ENCODE measurements at regions not wholly inside any gene's neighbourhood (a gene's known extent, or its start where the extent isn't known, plus 50 kb on each side); places are given as distances from the start of the nearest gene placed in this dataset.
A peak's percentile ranks its signal among the peaks of the same experiment; 100 is the strongest.

DNA sequence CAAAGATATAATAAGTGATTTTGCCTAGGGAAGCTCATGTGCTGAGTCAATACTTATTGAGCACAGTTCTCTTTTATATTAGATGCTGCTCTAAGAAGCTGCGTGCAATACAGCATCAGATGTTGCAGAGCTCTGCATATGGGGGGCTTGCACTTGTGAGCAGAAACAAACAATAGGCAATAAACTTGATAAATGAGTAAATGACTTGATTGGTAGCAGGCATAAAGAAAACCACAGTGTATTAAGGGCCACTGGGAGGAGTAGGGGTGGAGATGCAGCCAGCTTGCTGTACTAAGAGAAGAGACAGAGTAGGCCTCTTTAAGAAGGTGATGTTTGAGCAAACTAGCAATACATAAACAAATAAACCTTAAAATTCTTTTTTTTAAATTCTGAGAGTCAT lies 598.5 kb upstream of the ADAMTS5 start:
- no peak for DNase-seq
- H3K9me3 ChIP-seq: no peaks in the 10 kb centered on the region
- intact Hi-C loops (cut with DNase I, micrococcal nuclease): no loop called here
- no peaks in the 10 kb centered on the region for H3K4me1 ChIP-seq (ENCODE audit: low read depth)
- H3K4me3 ChIP-seq: no peak overlapping the region
- ATAC-seq: no peak
- TF ChIP-seq, protein P1, sequence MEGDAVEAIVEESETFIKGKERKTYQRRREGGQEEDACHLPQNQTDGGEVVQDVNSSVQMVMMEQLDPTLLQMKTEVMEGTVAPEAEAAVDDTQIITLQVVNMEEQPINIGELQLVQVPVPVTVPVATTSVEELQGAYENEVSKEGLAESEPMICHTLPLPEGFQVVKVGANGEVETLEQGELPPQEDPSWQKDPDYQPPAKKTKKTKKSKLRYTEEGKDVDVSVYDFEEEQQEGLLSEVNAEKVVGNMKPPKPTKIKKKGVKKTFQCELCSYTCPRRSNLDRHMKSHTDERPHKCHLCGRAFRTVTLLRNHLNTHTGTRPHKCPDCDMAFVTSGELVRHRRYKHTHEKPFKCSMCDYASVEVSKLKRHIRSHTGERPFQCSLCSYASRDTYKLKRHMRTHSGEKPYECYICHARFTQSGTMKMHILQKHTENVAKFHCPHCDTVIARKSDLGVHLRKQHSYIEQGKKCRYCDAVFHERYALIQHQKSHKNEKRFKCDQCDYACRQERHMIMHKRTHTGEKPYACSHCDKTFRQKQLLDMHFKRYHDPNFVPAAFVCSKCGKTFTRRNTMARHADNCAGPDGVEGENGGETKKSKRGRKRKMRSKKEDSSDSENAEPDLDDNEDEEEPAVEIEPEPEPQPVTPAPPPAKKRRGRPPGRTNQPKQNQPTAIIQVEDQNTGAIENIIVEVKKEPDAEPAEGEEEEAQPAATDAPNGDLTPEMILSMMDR (IDR thresholded peaks at IDR 0.05): no peak
- H3K36me3 ChIP-seq (ENCODE audit: low read depth): no peaks in the 10 kb centered on the region

DNA sequence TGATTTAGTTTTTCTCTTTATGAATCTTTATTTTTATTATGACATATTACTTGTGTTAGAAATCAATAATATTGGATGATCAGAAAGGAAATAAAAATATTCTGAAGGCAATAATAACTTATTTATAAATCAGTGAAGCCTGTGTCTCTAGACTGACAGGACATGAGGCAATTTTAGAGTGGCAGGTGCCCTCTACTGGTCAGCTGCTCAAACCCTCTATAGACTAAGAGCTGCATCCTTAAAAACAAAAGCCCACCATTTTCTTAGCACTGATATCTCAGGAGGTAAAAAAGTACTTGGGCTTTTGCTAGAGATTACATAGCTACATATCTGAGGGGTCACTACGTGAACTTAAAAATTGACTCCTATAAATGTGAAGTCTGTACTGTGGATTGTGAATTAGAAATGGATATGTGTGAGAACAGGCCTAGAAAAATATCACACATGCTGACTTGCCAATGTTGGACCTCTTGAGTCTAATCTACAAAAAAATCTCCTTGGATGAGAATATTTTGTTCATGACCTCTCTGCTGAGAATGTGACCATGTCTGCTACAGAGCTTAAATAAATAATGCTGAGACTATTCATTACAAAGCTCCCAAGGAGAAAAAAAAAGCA lies 597.9 kb upstream of the ADAMTS5 start:
- ATAC-seq (peak; percentile 55), DNase-seq (peak in 1 of 3 donors; percentile 74)
- H3K4me3 ChIP-seq: no peak overlapping the region
- no peaks in the 10 kb centered on the region for H3K9me3 ChIP-seq
- H3K36me3 ChIP-seq (ENCODE audit: low read depth): no peaks in the 10 kb centered on the region
- TF ChIP-seq, protein P1 (IDR thresholded peaks at IDR 0.05): no peak
- intact Hi-C loops (cut with DNase I, micrococcal nuclease): no loop called here
- no peaks in the 10 kb centered on the region for H3K4me1 ChIP-seq (ENCODE audit: low read depth)

DNA sequence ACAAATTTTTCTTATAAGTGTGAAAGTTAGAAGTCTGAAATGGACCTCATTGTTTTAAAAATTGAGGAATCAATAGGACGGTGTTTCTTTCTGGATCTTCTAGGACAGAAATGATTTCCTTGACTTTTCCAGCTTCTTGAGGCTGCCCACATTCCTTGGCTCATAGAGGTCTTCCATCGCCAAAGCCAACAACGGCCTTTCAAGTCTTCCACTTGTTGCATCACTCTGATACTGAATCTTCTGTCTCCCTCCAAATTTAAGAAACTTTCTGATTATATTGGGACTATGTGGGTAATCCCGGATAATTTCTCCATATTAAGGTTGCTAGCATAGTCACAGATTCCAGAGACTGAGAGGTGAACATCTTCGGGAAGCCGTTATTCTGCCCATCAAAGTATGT lies 595.4 kb upstream of the ADAMTS5 start:
- DNase-seq: no peak
- Histone ChIP-seq H3K36me3 (ENCODE audit: low read depth) (no peaks in the 10 kb centered on the region), H3K9me3 (no peaks in the 10 kb centered on the region), H3K4me3 (no peak overlapping the region), H3K4me1 (ENCODE audit: low read depth) (no peaks in the 10 kb centered on the region)
- intact Hi-C loops (cut with DNase I, micrococcal nuclease): no loop called here
- ATAC-seq: no peak
- TF ChIP-seq, protein P1 (IDR thresholded peaks at IDR 0.05): no peak

DNA sequence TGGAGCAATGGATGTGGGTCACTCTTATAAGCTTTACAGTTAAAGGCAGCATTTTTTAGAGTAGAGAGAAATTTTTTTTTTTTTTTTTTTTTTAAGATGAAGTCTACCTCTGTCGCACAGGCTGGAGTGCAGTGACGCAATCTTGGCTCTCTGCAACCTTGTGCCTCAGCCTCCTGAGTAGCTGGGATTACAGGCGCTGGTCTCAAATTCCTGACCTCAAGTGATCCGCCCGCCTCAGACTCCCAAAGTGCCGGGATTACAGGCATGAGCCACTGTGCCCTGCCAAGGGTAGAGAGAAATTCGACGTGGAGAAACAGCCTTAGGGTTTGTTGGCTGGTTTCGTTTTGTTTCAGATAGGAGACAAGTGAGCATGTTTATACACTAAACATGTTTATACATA lies 594.2 kb upstream of the ADAMTS5 start:
- peak; percentile 24 to 49 (median 28) for DNase-seq
- no peak for ATAC-seq
- Histone ChIP-seq H3K36me3 (ENCODE audit: low read depth) (no peaks in the 10 kb centered on the region), H3K4me1 (ENCODE audit: low read depth) (no peaks in the 10 kb centered on the region), H3K9me3 (no peaks in the 10 kb centered on the region), H3K4me3 (no peak overlapping the region)
- TF ChIP-seq, protein P1 (IDR thresholded peaks at IDR 0.05): no peak
- intact Hi-C loops (cut with DNase I, micrococcal nuclease): no loop called here

DNA sequence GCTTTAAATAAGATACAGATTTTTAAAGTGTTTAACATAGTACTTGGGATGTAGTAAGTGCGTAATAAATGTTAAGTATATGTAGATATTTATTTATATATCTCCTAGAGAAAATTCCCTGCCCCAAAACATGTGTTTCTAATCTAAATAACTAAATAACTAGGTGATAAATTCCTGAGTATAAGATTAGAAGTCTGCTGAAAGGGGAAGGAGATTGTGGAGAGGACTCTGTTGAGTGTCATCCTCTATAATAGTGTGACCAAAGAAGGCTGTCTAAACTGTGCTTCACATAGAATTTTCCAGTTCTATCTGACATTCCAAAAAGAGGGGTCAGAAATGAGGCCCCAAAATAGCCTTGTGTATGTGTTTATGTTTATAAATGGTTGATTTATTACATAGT lies 590.5 kb upstream of the ADAMTS5 start:
- Histone ChIP-seq H3K4me3 (no peak overlapping the region), H3K36me3 (ENCODE audit: low read depth) (no peaks in the 10 kb centered on the region), H3K9me3 (no peaks in the 10 kb centered on the region), H3K4me1 (ENCODE audit: low read depth) (no peaks in the 10 kb centered on the region)
- ATAC-seq (no peak), DNase-seq (no peak)
- intact Hi-C loops (cut with DNase I, micrococcal nuclease): no loop called here
- TF ChIP-seq, protein P1 (IDR thresholded peaks at IDR 0.05): no peak

DNA sequence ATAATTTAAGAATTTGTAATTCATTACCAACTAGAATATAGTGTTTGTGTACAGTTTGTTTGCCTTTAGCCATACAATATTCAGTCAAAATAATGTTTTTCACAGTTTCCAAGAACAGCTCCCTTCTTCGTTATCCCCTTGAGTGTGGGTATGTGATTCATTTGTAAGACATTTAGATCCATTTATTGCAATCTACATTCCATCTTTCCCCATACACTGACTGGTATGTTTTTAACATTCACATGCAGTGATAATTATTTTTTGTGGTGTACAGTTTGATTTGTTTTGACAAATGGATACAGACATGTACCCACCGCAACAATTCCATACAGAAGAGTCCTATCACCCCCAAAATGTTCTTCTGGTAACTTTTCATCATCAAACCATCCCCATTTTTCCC lies 589.1 kb upstream of the ADAMTS5 start:
- intact Hi-C loops (cut with DNase I, micrococcal nuclease): no loop called here
- Histone ChIP-seq H3K9me3 (peaks cover 3% of the 10 kb centered on the region), H3K36me3 (ENCODE audit: low read depth) (no peaks in the 10 kb centered on the region), H3K4me1 (ENCODE audit: low read depth) (no peaks in the 10 kb centered on the region), H3K4me3 (no peak overlapping the region)
- TF ChIP-seq, protein P1 (IDR thresholded peaks at IDR 0.05): no peak
- ATAC-seq: no peak
- DNase-seq: no peak
